Lung (tissue), 11 donors: ENCODE measurements at regions not wholly inside any gene's neighbourhood (a gene's known extent, or its start where the extent isn't known, plus 50 kb on each side); places are given as distances from the start of the nearest gene placed in this dataset.

Experiments
- ATAC-seq: fragments of 200-7000 bp; cut with Tn5 transposase; one replicate; pipeline ENCODE4 v1.9.1; 2020; ENCODE audit warnings: moderate number of reproducible peaks; ENCODE audit not compliant: insufficient read depth, low FRiP score
- DNase-seq, 3 donors: peaks; one replicate each; pipeline ENCODE4 v3.0.0-alpha.2; 2013 to 2017
- H3K27ac ChIP-seq, 2 donors: one replicate each; pipeline ENCODE4 v1.5.1; 2013; ENCODE audit warnings: mild to moderate bottlenecking in 2 of 2, moderate library complexity in 2 of 2, control low read depth in 1 of 2, inconsistent platforms in 1 of 2, low read depth in 1 of 2, low read length in 1 of 2
- H3K27me3 ChIP-seq, 3 donors: one replicate each; pipeline ENCODE4 v1.5.1; 2013; ENCODE audit warnings: low read length in 2 of 3; ENCODE audit not compliant: control insufficient read depth in 3 of 3, insufficient read depth in 3 of 3
- H3K36me3 ChIP-seq, 4 donors: one replicate each; pipeline ENCODE4 v1.5.1; 2013; ENCODE audit warnings: low read length in 4 of 4, mild to moderate bottlenecking in 1 of 4, moderate library complexity in 1 of 4; ENCODE audit not compliant: control insufficient read depth in 4 of 4, insufficient read depth in 4 of 4
- H3K4me1 ChIP-seq, 5 donors: one replicate each; pipeline ENCODE4 v1.5.1; 2013; ENCODE audit warnings: low read length in 5 of 5, mild to moderate bottlenecking in 2 of 5, moderate library complexity in 1 of 5; ENCODE audit not compliant: control insufficient read depth in 5 of 5, insufficient read depth in 5 of 5
- H3K4me3 ChIP-seq: one replicate; pipeline ENCODE4 v1.5.1; 2013; ENCODE audit warnings: mild to moderate bottlenecking, control low read depth, moderate library complexity
- H3K9ac ChIP-seq, 2 donors: one replicate each; pipeline ENCODE4 v1.5.1; 2013; ENCODE audit warnings: low read length in 2 of 2, control low read depth in 1 of 2; ENCODE audit not compliant: insufficient read depth in 1 of 2
- H3K9me3 ChIP-seq, 4 donors: one replicate each; pipeline ENCODE4 v1.5.1; 2013; ENCODE audit warnings: low read length in 3 of 4, mild to moderate bottlenecking in 1 of 4, moderate library complexity in 1 of 4; ENCODE audit not compliant: control insufficient read depth in 4 of 4, insufficient read depth in 3 of 4
- WGBS, 2 donors: extraction: QIAGEN DNeasy Blood & Tissue Kit; methylation state at CpG; one replicate each; pipeline ENCODE4 v1.1.7; 2013; 5-methylcytosine and 5-hydroxymethylcytosine counted together
- TF ChIP-seq, protein P1 (sequence below): IDR thresholded peaks from 2 replicates; pipeline ENCODE4 v1.5.1; 2012; ENCODE audit warnings: mild to moderate bottlenecking; ENCODE audit errors: control extremely low read depth, extremely low read depth
- donor health status: control.
- donor health status: control.
- donor health status: Bipolar disorder and iron deficiency.
- donor health status: healthy.
- donor health status: DM: yes; HTN: yes; CAD: no.

DNA sequence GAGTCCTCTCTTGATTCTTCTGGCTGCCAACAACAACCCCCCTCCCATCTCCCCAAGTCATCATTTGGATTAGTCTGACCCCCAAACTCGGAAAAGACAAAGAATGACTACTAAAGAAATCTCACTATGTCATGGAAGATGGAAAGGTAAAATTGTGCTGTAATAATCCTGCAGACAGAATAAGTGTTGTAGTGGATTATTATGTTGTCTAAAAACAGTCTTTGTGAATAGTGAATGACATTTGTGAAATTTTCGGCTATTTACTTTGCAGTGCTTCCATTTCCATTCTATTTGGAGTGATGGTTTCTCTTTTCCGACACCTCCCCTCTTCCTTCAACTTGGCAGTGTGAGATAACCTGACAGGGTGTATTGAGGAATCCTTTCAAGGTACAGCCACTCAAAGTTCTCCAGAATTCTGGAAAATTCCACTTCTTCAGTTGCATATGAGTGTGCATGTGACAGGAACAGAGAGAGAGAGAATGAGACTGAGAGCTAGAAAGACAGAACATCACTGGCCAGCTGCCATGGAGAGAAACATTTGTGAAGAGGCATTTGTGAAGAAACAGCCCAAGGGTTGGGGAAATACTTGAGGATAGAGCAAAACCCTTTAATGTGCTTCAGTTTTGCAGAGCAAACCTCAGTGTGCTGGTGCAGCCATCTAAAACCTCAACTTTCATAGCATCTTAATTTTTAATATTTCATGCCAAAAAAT, 141.9 kb upstream of the DLX2 start:
- TF ChIP-seq, protein P1, sequence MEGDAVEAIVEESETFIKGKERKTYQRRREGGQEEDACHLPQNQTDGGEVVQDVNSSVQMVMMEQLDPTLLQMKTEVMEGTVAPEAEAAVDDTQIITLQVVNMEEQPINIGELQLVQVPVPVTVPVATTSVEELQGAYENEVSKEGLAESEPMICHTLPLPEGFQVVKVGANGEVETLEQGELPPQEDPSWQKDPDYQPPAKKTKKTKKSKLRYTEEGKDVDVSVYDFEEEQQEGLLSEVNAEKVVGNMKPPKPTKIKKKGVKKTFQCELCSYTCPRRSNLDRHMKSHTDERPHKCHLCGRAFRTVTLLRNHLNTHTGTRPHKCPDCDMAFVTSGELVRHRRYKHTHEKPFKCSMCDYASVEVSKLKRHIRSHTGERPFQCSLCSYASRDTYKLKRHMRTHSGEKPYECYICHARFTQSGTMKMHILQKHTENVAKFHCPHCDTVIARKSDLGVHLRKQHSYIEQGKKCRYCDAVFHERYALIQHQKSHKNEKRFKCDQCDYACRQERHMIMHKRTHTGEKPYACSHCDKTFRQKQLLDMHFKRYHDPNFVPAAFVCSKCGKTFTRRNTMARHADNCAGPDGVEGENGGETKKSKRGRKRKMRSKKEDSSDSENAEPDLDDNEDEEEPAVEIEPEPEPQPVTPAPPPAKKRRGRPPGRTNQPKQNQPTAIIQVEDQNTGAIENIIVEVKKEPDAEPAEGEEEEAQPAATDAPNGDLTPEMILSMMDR = no peak
- no peak overlapping the region for H3K4me3 ChIP-seq
- no peaks in the 10 kb centered on the region for H3K27me3 ChIP-seq
- H3K36me3 ChIP-seq = no peaks in the 10 kb centered on the region
- H3K9ac ChIP-seq = no peak overlapping the region
- WGBS, 2 donors = 92 to 94% methylated on average over 3 of the region's 3 CpGs
- ATAC-seq (no peak), DNase-seq (peak in 2 of 3 donors; percentile 54 to 70)
- no peaks in the 10 kb centered on the region for H3K9me3 ChIP-seq
- no peak overlapping the region for H3K27ac ChIP-seq
- peaks cover 0 to 3% (median 0%) of the 10 kb centered on the region in 5 donors for H3K4me1 ChIP-seq

DNA sequence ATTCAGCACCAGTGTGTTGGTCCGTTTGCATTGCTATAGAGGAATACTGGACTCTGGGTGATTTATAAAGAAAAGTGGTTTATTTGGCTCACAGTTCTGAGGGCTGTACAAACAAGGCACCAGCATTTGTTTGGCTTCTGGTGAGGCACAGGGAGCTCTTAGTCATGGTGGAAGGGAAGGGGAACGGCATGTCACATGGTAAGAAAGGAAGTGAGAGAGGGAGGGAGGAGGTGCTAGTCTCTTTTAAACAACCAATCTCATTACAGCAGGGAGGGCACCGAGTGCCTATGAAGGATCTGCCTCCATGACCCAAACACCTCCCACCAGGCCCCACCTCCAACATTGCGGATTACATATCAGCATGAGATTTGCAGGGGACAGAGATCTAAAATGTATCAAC, 143.9 kb upstream of the DLX2 start:
- H3K4me3 ChIP-seq = no peak overlapping the region
- 66 to 77% methylated on average over 4 of the region's 4 CpGs for WGBS, 2 donors
- no peak for ATAC-seq

DNA sequence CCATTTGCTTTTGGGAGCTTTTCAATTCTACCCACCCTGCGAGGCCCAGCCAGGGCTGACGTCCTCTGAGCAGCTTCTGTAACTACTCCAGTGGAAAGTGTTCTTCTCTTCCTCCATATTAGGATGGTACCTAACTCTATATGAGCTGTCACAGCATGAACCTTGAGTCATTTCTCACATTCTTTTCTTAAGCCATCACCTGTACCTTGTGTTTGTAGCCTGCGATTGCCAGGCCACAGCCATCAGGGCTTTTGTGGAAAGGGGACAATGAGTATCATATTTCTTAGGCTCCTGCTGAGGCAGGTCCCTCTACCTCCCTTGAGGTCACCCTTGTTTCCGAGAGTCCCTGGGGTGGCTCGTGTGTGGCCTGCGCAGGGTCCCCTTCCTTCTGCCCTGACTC, 144.5 kb upstream of the DLX2 start:
- H3K27me3 ChIP-seq = no peaks in the 10 kb centered on the region
- H3K4me3 ChIP-seq = no peak overlapping the region
- TF ChIP-seq, protein P1 = no peak
- ATAC-seq (no peak), DNase-seq (no peak)
- H3K27ac ChIP-seq = no peak overlapping the region
- 97 to 99% methylated on average over 6 of the region's 6 CpGs for WGBS, 2 donors
- no peaks in the 10 kb centered on the region for H3K9me3 ChIP-seq
- peaks cover 0 to 4% (median 2%) of the 10 kb centered on the region in 5 donors for H3K4me1 ChIP-seq
- H3K9ac ChIP-seq = no peak overlapping the region
- no peaks in the 10 kb centered on the region for H3K36me3 ChIP-seq

More for the DNA sequence above, 143.9 kb upstream of the DLX2 start:
- no peaks in the 10 kb centered on the region for H3K27me3 ChIP-seq
- H3K36me3 ChIP-seq = no peaks in the 10 kb centered on the region
- no peak overlapping the region for H3K27ac ChIP-seq
- TF ChIP-seq, protein P1 = no peak
- DNase-seq = no peak
- peaks cover 0 to 4% (median 0%) of the 10 kb centered on the region in 5 donors for H3K4me1 ChIP-seq
- H3K9me3 ChIP-seq = no peaks in the 10 kb centered on the region
- H3K9ac ChIP-seq = no peak overlapping the region

DNA sequence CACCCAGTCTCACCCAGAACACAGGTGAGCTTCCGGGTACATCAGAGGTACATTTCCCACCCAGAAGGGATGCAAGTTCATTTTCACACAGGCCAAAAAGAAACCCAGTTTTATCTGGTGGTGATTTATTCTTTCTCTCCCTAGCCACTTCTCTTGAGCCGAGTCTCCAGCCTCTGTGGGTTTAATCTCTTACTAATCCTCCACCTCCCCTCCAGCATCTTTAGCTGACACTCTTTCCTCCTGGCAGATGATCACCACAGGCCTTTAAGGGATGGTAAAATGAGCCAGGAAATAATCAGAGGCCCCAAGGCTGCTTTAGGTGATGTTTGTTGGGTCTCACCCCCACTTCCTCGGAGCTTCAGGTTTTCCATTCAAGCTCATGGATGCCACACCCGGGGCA, 145.7 kb upstream of the DLX2 start:
- H3K4me1 ChIP-seq = peaks cover 0 to 4% (median 3%) of the 10 kb centered on the region in 5 donors
- 77 to 92% methylated on average over 4 of the region's 4 CpGs for WGBS, 2 donors
- H3K4me3 ChIP-seq = no peak overlapping the region
- no peaks in the 10 kb centered on the region for H3K27me3 ChIP-seq
- no peaks in the 10 kb centered on the region for H3K9me3 ChIP-seq
- no peak overlapping the region for H3K27ac ChIP-seq
- DNase-seq (no peak), ATAC-seq (no peak)
- no peak overlapping the region for H3K9ac ChIP-seq
- no peaks in the 10 kb centered on the region for H3K36me3 ChIP-seq
- TF ChIP-seq, protein P1 = no peak
